Colonic mucosa (tissue), 4 donors: ENCODE measurements at regions not wholly inside any gene's neighbourhood (a gene's known extent, or its start where the extent isn't known, plus 50 kb on each side); places are given as distances from the start of the nearest gene placed in this dataset.
"Not testable (repeated sequence)": the region's sequence is repeated elsewhere in the genome, so short reads cannot be mapped to it uniquely, and the experiment has no call there.

Experiments used
- DNase-seq: peaks from one replicate; pipeline ENCODE4 v3.0.0-alpha.2; 2020
- H3K27ac ChIP-seq: fragments of 200-600 bp; one replicate; pipeline ENCODE4 v1.8.0; 2021
- H3K27me3 ChIP-seq: fragments of 200-600 bp; one replicate; pipeline ENCODE4 v1.8.0; 2021
- H3K36me3 ChIP-seq: fragments of 200-600 bp; one replicate; pipeline ENCODE4 v1.8.0; 2021
- H3K4me1 ChIP-seq: fragments of 200-600 bp; one replicate; pipeline ENCODE4 v1.8.0; 2021; ENCODE audit warnings: mild to moderate bottlenecking
- H3K4me3 ChIP-seq: fragments of 200-600 bp; one replicate; pipeline ENCODE4 v1.8.0; 2021
- H3K9ac ChIP-seq, 2 donors: one replicate each; pipeline ENCODE4 v1.7.0; 2013; ENCODE audit warnings: control low read depth in 2 of 2, low read depth in 2 of 2, low read length in 2 of 2
- H3K9me3 ChIP-seq: fragments of 200-600 bp; one replicate; pipeline ENCODE4 v1.8.0; 2021
- CTCF ChIP-seq: fragments of 200-600 bp; IDR thresholded peaks from one replicate; pipeline ENCODE4 v1.8.0; 2022; ENCODE audit warnings: antibody characterized with exemption, mild to moderate bottlenecking
- intact Hi-C: fragments of 100-400 bp; cut with DNase I; formaldehyde crosslinking; loops from one replicate; pipeline ENCODE4 v1.14.1; 2022
- donor health status: healthy.
- donor health status: DM: no; HTN: no; CAD: no.
- donor health status: DM: no; HTN: no; CAD: no.

GRCh38 chr18:78429127-78430108 is 550.2 kb upstream of the SALL3 start:
- H3K36me3 ChIP-seq = no peaks in the 10 kb centered on the region
- no peaks in the 10 kb centered on the region for H3K4me1 ChIP-seq
- H3K27ac ChIP-seq = no peak overlapping the region
- no peak for TF ChIP-seq CTCF
- H3K27me3 ChIP-seq = no peaks in the 10 kb centered on the region
- DNase-seq = no peak
- H3K9me3 ChIP-seq = no peaks in the 10 kb centered on the region
- intact Hi-C loops = no loop called here
- H3K4me3 ChIP-seq = no peak overlapping the region
- no peak overlapping the region for H3K9ac ChIP-seq

GRCh38 chr18:78430131-78430758 is 549.4 kb upstream of the SALL3 start:
- no peaks in the 10 kb centered on the region for H3K36me3 ChIP-seq
- no peak for DNase-seq
- no peaks in the 10 kb centered on the region for H3K9me3 ChIP-seq
- no peaks in the 10 kb centered on the region for H3K27me3 ChIP-seq
- H3K4me1 ChIP-seq = no peaks in the 10 kb centered on the region
- H3K9ac ChIP-seq = no peak overlapping the region
- no peak for TF ChIP-seq CTCF
- H3K4me3 ChIP-seq = no peak overlapping the region
- intact Hi-C loops = no loop called here
- no peak overlapping the region for H3K27ac ChIP-seq

GRCh38 chr18:78431606-78432005 is 548.0 kb upstream of the SALL3 start:
- H3K9me3 ChIP-seq = no peaks in the 10 kb centered on the region
- no peak overlapping the region for H3K27ac ChIP-seq
- no peak for TF ChIP-seq CTCF
- intact Hi-C loops = no loop called here
- H3K9ac ChIP-seq = no peak overlapping the region
- no peaks in the 10 kb centered on the region for H3K36me3 ChIP-seq
- no peak overlapping the region for H3K4me3 ChIP-seq
- no peaks in the 10 kb centered on the region for H3K27me3 ChIP-seq
- DNase-seq = no peak
- no peaks in the 10 kb centered on the region for H3K4me1 ChIP-seq

- no peak for TF ChIP-seq CTCF
- no peaks in the 10 kb centered on the region for H3K9me3 ChIP-seq
Observed at GRCh38 chr18:78433562-78433961, 546.1 kb upstream of the SALL3 start.

GRCh38 chr18:78436110-78436509 is 543.5 kb upstream of the SALL3 start:
- H3K9me3 ChIP-seq = no peaks in the 10 kb centered on the region
- DNase-seq = no peak
- no peaks in the 10 kb centered on the region for H3K4me1 ChIP-seq
- no peaks in the 10 kb centered on the region for H3K36me3 ChIP-seq
- no peak overlapping the region for H3K27ac ChIP-seq
- no peak for TF ChIP-seq CTCF
- no peak overlapping the region for H3K9ac ChIP-seq
- no peak overlapping the region for H3K4me3 ChIP-seq
- no peaks in the 10 kb centered on the region for H3K27me3 ChIP-seq
- intact Hi-C loops = no loop called here

More at GRCh38 chr18:78433562-78433961, 546.1 kb upstream of the SALL3 start:
- no peak for DNase-seq
- Histone ChIP-seq H3K4me3 (no peak overlapping the region), H3K9ac (no peak overlapping the region), H3K36me3 (no peaks in the 10 kb centered on the region), H3K27me3 (no peaks in the 10 kb centered on the region), H3K4me1 (no peaks in the 10 kb centered on the region), H3K27ac (no peak overlapping the region)
- intact Hi-C loops = no loop called here

GRCh38 chr18:78438235-78438634 is 541.4 kb upstream of the SALL3 start:
- DNase-seq, H3K9ac ChIP-seq, intact Hi-C loops, H3K27me3 ChIP-seq, H3K4me1 ChIP-seq, H3K27ac ChIP-seq, H3K9me3 ChIP-seq, H3K36me3 ChIP-seq, H3K4me3 ChIP-seq: not testable (repeated sequence)
